SK-N-MC (cell line): ENCODE measurements at regions not wholly inside any gene's neighbourhood (a gene's known extent, or its start where the extent isn't known, plus 50 kb on each side); places are given as distances from the start of the nearest gene placed in this dataset.

Experiments
- EZH2 ChIP-seq: fragments of 200-600 bp; sonication (generic); IDR thresholded peaks from one replicate; pipeline ENCODE4 v1.6.1; 2017; ENCODE audit warnings: antibody characterized with exemption
- FOXP2 ChIP-seq: optimal IDR thresholded peaks from 2 replicates; pipeline ENCODE3; 2011; ENCODE audit warnings: mild to moderate bottlenecking, moderate library complexity; ENCODE audit not compliant: insufficient read depth; ENCODE audit errors: extremely low read length, control extremely low read depth
- POLR2AphosphoS5 ChIP-seq: IDR thresholded peaks from 2 replicates; pipeline ENCODE4 v1.6.1; 2012; ENCODE audit warnings: mild to moderate bottlenecking, low read depth, low read length, borderline replicate concordance

- no peak for TF ChIP-seq EZH2
- no peak for TF ChIP-seq POLR2AphosphoS5
- no peak for TF ChIP-seq FOXP2
Observed at GRCh38 chr5:19098434-19098833, 889.6 kb downstream of the CDH18 start.
